Prostate gland (tissue), 2 donors: ENCODE measurements at regions not wholly inside any gene's neighbourhood (a gene's known extent, or its start where the extent isn't known, plus 50 kb on each side); places are given as distances from the start of the nearest gene placed in this dataset.

Experiments
- POLR2A ChIP-seq: fragments of 450-650 bp; IDR thresholded peaks from one replicate; pipeline ENCODE4 v1.6.1; 2016; ENCODE audit warnings: antibody characterized with exemption, mild to moderate bottlenecking
- POLR2AphosphoS5 ChIP-seq: sonication (generic); formaldehyde crosslinking; IDR thresholded peaks from one replicate; pipeline ENCODE4 v1.6.1; 2017; ENCODE audit warnings: antibody characterized with exemption
- TF ChIP-seq, protein P1 (sequence below), 4 experiments: fragments of 200-600 bp in 2 of 4; fragments of 450-650 bp in 2 of 4; sonication (generic) in 2 of 4; IDR thresholded peaks; 1 replicate in 3 of 4; 2 replicates in 1 of 4; pipeline ENCODE4 v1.5.1; 2016 to 2019; ENCODE audit warnings: antibody characterized with exemption in 4 of 4, mild to moderate bottlenecking in 2 of 4, moderate library complexity in 2 of 4

DNA sequence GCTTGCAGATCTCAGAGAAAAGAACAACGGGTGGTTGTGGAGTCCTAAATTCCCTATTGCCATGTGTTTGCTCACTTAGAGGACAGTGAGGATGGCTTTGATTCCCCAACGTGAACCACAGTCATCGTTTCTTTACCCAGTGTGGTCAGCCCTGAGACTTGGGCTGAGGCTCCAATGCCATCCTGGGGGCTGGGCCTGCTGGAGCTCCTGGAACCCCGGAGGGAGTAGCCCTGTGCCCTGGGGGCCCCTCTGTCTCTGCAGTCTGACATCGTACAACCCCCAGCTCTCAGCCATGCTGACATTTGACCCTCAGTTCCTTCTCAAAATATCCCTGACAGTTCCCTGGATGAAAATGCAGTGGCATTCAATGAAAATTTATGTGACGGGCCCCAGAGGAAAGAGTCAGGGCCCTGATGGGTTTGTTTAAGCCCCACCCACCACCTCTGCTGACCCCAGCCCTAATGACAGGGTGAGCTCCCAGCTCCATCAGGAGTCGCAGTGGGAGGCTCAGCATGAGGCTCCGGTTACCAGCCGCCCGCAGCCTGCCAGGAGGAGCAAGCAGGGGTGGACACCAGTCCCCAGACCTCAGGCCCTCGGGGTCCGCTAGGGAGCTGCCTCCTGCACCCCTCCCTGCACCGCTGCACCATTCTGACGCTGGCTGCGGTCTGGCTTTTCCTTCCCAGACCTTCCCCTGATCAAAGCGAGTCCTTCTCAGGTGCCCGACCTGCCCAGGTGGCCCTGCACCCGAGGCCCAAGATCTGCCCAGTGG, 120.9 kb downstream of the TWIST2 start:
- TF ChIP-seq POLR2A (no peak), POLR2AphosphoS5 (no peak)
- TF ChIP-seq, protein P1, sequence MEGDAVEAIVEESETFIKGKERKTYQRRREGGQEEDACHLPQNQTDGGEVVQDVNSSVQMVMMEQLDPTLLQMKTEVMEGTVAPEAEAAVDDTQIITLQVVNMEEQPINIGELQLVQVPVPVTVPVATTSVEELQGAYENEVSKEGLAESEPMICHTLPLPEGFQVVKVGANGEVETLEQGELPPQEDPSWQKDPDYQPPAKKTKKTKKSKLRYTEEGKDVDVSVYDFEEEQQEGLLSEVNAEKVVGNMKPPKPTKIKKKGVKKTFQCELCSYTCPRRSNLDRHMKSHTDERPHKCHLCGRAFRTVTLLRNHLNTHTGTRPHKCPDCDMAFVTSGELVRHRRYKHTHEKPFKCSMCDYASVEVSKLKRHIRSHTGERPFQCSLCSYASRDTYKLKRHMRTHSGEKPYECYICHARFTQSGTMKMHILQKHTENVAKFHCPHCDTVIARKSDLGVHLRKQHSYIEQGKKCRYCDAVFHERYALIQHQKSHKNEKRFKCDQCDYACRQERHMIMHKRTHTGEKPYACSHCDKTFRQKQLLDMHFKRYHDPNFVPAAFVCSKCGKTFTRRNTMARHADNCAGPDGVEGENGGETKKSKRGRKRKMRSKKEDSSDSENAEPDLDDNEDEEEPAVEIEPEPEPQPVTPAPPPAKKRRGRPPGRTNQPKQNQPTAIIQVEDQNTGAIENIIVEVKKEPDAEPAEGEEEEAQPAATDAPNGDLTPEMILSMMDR (IDR thresholded peaks at IDR 0.05) = no peak
